Chondrocyte (in vitro differentiated cells): ENCODE measurements at regions not wholly inside any gene's neighbourhood (a gene's known extent, or its start where the extent isn't known, plus 50 kb on each side); places are given as distances from the start of the nearest gene placed in this dataset.

Experiments
- DNase-seq: peaks from one replicate; pipeline ENCODE4 v3.0.0; 2021; ENCODE audit warnings: mixed read lengths, low spot score
- H3K27ac Mint-ChIP-seq: one replicate; pipeline ENCODE4 v1.8.0; 2021; ENCODE audit warnings: mild to moderate bottlenecking, moderate library complexity, mixed read lengths; ENCODE audit not compliant: unreplicated experiment
- H3K27me3 Mint-ChIP-seq: 2 replicates; pipeline ENCODE4 v1.8.0; 2021; ENCODE audit warnings: low read depth, mixed read lengths
- H3K36me3 Mint-ChIP-seq: 2 replicates; pipeline ENCODE4 v1.8.0; 2021; ENCODE audit warnings: low read depth, mixed read lengths
- H3K4me1 Mint-ChIP-seq: 2 replicates; pipeline ENCODE4 v1.8.0; 2021; ENCODE audit warnings: low read depth, mild to moderate bottlenecking, mixed read lengths
- H3K4me3 Mint-ChIP-seq: one replicate; pipeline ENCODE4 v1.8.0; 2021; ENCODE audit warnings: mild to moderate bottlenecking, moderate library complexity, mixed read lengths; ENCODE audit not compliant: unreplicated experiment
- H3K9me3 Mint-ChIP-seq: 2 replicates; pipeline ENCODE4 v1.8.0; 2021; ENCODE audit warnings: low read depth, mixed read lengths
- CTCF ChIP-seq: fragments of 200-600 bp; sonication (generic); IDR thresholded peaks from 2 replicates; pipeline ENCODE4 v1.5.0; 2021; ENCODE audit warnings: antibody characterized with exemption, mild to moderate bottlenecking, moderate library complexity

- no peaks in the 10 kb centered on the region for H3K36me3 Mint-ChIP-seq
These were observed 326.1 kb downstream of the STIM2 start for GRCh38 chr4:27186710-27187109.

DNA sequence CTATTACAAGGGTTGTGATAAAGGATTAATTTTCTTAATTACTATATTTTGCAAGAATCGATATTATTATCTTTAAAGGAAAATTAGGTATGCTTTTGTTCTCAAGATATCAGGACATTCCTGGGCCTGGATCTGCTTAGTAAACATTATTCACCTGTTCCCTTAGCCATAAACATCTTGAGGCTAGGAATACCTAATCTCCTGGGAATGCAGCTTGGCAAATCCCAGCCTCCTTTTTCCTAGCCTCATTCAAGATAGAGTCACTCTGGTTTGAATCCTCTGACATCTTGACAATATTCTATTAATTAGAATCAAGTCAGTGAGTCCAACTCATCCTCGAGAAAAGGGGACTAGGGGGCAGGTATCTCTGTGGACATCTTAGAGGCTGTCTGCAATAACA, 327.1 kb downstream of the STIM2 start:
- Mint-ChIP-seq H3K4me3 (no peak overlapping the region), H3K9me3 (no peaks in the 10 kb centered on the region), H3K27me3 (peaks cover 8% of the 10 kb centered on the region), H3K36me3 (no peaks in the 10 kb centered on the region), H3K27ac (no peak overlapping the region), H3K4me1 (no peaks in the 10 kb centered on the region)
- TF ChIP-seq CTCF = no peak
- no peak for DNase-seq

More at GRCh38 chr4:27186710-27187109, 326.1 kb downstream of the STIM2 start:
- peaks cover 9% of the 10 kb centered on the region for H3K27me3 Mint-ChIP-seq
- no peak for DNase-seq
- H3K4me3 Mint-ChIP-seq = no peak overlapping the region
- H3K27ac Mint-ChIP-seq = no peak overlapping the region
- TF ChIP-seq CTCF = no peak
- H3K4me1 Mint-ChIP-seq = no peaks in the 10 kb centered on the region
- no peaks in the 10 kb centered on the region for H3K9me3 Mint-ChIP-seq

GRCh38 chr4:27189683-27190082, 329.0 kb downstream of the STIM2 start:
- no peaks in the 10 kb centered on the region for H3K36me3 Mint-ChIP-seq
- peaks cover 10% of the 10 kb centered on the region for H3K27me3 Mint-ChIP-seq
- no peaks in the 10 kb centered on the region for H3K4me1 Mint-ChIP-seq
- TF ChIP-seq CTCF = no peak
- no peak for DNase-seq
- no peak overlapping the region for H3K27ac Mint-ChIP-seq
- H3K9me3 Mint-ChIP-seq = no peaks in the 10 kb centered on the region
- no peak overlapping the region for H3K4me3 Mint-ChIP-seq

GRCh38 chr4:27191592-27191991, 331.0 kb downstream of the STIM2 start:
- no peaks in the 10 kb centered on the region for H3K36me3 Mint-ChIP-seq
- no peak overlapping the region for H3K4me3 Mint-ChIP-seq
- no peak for DNase-seq
- no peak for TF ChIP-seq CTCF
- H3K27ac Mint-ChIP-seq = no peak overlapping the region
- peaks cover 14% of the 10 kb centered on the region for H3K27me3 Mint-ChIP-seq
- no peaks in the 10 kb centered on the region for H3K4me1 Mint-ChIP-seq
- no peaks in the 10 kb centered on the region for H3K9me3 Mint-ChIP-seq

DNA sequence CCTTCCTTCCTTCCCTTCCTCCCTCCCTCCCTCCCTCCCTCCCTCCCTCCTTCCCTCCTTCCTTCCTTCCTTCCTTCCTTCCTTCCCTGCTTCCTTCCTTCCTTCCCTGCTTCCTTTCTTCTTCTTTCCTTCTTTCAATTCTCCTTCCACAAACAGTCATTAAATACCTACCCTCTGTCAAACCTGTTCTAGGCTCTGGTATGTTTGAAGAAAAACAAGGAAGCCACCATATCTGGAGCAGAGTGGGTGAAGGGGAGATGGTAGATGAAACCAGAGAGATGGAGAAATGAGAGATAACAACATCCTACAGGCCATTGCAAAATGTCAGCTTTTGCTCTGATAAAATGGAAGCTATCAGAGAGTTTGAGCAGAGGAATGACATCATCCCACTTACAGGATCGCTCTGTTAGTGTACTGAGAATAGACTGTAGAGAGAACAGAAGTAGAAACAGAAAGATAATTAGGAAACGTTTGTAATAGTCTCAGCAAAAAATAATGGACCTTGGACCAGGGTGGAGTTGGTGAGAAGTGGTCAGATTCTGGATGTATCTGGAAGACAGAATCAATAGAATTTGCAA, 334.0 kb downstream of the STIM2 start:
- no peaks in the 10 kb centered on the region for H3K4me1 Mint-ChIP-seq
- no peaks in the 10 kb centered on the region for H3K9me3 Mint-ChIP-seq
- H3K27ac Mint-ChIP-seq = no peak overlapping the region
- DNase-seq = no peak
- no peak overlapping the region for H3K4me3 Mint-ChIP-seq
- H3K36me3 Mint-ChIP-seq = no peaks in the 10 kb centered on the region
- TF ChIP-seq CTCF = no peak
- H3K27me3 Mint-ChIP-seq = peaks cover 12% of the 10 kb centered on the region
